ENCODE measurements at regions not wholly inside any gene's neighbourhood (a gene's known extent, or its start where the extent isn't known, plus 50 kb on each side); places are given as distances from the start of the nearest gene placed in this dataset.

DNA sequence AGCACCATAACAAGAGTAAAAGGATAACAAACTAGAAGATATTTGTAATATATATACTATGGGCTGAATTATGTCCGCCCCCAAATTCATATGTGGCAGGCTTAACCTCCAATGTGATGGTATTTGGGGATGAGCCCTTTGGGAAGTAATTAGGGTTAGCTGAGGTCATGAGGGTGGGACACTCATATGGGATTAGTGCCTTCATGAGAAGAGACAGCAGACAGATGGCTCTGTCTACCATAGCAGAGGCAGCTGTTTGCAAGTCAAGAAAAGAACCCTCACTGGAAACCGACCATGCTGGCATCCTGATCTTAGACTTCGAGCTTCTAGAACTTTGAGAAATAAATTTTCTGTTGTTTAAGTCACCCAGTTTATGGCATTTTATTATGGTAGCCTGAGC is 303.6 kb downstream of the LMO4 start:
- Mint-ChIP-seq H3K4me1 (ENCODE audit: low read depth) (no peaks in the 10 kb centered on the region), H3K4me3 (no peak overlapping the region), H3K27me3 (ENCODE audit: insufficient read depth) (peaks cover 4% of the 10 kb centered on the region), H3K36me3 (ENCODE audit: low read depth) (no peaks in the 10 kb centered on the region), H3K27ac (no peak overlapping the region), H3K9me3 (peaks cover 4% of the 10 kb centered on the region)
- intact Hi-C loops (cut with micrococcal nuclease), result no loop called here
- no peak for DNase-seq (ENCODE audit: low spot score)

DNA sequence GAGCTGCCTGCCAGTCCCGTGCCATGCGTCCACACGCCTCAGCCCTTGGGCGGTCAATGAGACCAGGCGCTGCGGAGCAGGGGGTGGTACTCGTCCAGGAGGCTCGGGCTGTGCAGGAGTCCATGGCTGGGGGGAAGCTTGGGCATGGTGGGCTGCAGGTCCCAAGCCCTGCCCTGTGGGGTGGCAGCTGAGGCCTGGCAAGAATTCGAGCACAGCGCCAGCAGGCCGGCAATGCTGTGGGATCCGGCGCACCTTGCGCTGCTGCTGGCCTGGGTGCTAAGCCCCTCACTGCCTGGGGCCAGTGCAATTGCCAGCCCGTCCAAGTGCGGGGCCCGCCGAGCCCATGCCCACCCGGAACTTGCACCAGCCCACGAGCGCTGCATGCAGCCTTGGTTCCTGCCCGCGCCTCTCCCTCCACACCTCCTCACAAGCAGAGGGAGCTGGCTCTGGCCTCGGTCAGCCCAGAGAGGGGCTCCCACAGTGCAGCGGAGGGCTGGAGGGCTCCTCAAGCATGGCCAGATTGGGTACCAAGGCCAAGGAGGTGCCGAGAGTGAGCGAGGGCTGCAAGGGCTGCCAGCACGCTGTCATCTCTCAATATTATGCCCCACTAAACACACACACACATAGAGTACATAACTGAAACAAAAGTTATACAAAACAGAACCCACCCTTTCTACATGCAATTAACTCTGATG is 307.7 kb downstream of the LMO4 start:
- Mint-ChIP-seq H3K9me3 (peaks cover 4% of the 10 kb centered on the region), H3K27me3 (ENCODE audit: insufficient read depth) (peaks cover 3% of the 10 kb centered on the region), H3K4me1 (ENCODE audit: low read depth) (no peaks in the 10 kb centered on the region), H3K27ac (no peak overlapping the region), H3K4me3 (no peak overlapping the region), H3K36me3 (ENCODE audit: low read depth) (no peaks in the 10 kb centered on the region)
- DNase-seq (ENCODE audit: low spot score), result no peak
- intact Hi-C loops (cut with micrococcal nuclease), result no loop called here

DNA sequence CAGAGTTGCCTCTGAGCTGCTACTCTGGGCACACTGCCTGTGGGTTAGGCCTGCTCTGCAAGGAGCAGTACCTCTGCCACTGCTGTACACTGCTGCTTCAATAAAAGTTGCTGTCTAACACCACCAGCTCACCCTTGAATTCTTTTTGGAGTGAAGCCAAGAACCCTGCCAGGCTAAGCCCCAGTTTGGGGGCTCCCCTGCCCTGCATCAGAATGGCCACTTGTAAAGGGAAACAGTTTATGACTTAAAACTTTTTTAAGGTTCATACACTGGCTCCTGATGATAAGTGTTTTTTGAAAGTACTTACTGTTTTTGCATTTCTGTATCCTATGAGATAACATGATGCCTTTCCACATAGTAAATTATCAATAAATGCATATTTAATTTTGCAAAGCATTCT is 310.0 kb downstream of the LMO4 start:
- Mint-ChIP-seq H3K9me3 (peaks cover 3% of the 10 kb centered on the region), H3K27ac (no peak overlapping the region), H3K36me3 (ENCODE audit: low read depth) (no peaks in the 10 kb centered on the region), H3K4me3 (no peak overlapping the region), H3K27me3 (ENCODE audit: insufficient read depth) (no peaks in the 10 kb centered on the region), H3K4me1 (ENCODE audit: low read depth) (no peaks in the 10 kb centered on the region)
- no peak for DNase-seq (ENCODE audit: low spot score)
- intact Hi-C loops (cut with micrococcal nuclease), result no loop called here

DNA sequence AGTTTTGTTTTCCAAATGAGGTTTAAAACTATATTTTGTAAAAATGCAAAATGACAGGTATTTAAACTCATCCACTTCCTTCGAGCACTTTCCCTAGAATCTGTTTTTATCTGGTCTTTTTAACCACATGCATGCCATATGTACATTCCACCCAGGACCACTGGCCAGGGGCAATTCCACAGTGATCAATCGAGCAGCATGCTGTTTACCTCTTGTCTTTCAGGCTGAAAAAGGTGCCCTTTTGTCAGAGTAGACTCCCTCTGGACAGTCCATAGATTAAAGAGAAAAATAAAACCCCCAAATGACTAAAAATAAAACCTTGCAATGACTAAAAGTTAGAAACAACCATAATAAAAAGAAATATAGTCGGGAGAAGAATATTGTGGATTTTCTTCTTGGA is 313.3 kb downstream of the LMO4 start:
- Mint-ChIP-seq H3K27me3 (ENCODE audit: insufficient read depth) (no peaks in the 10 kb centered on the region), H3K4me1 (ENCODE audit: low read depth) (no peaks in the 10 kb centered on the region), H3K36me3 (ENCODE audit: low read depth) (no peaks in the 10 kb centered on the region), H3K4me3 (no peak overlapping the region), H3K9me3 (no peaks in the 10 kb centered on the region), H3K27ac (no peak overlapping the region)
- no peak for DNase-seq (ENCODE audit: low spot score)
- intact Hi-C loops (cut with micrococcal nuclease), result no loop called here

DNA sequence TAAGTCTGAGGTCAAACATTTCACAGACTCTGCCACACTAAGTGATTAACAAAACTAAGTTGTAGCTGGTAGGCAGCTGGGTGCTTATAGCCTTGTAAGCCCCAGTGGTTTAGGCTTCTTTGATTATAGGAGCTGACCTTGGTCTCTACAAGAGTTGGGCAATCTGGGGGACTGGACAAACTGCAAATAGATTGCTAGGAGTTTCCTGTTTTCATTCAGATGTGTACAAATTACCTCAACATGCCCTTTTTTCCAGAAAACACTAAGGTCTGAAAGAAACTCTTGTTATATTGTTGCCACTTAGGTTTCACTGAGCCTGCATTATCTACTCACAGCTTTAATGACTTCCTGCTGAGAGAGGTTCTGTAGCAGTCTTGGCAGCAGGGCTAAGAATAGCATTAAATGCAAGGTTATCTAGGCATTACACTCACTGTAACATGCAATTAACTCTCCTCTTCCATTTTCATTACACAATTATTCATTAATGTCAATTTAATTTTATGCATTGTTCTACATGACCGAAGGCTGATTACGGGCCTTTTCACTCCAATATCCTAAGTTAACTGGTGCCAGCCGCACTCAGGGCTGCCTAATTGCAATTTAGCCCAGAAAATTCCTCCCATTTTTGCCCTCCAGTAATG is 314.0 kb downstream of the LMO4 start:
- intact Hi-C loops (cut with micrococcal nuclease), result no loop called here
- H3K4me3 Mint-ChIP-seq, result no peak overlapping the region
- no peak overlapping the region for H3K27ac Mint-ChIP-seq
- H3K9me3 Mint-ChIP-seq, result no peaks in the 10 kb centered on the region
- H3K36me3 Mint-ChIP-seq (ENCODE audit: low read depth), result no peaks in the 10 kb centered on the region
- H3K27me3 Mint-ChIP-seq (ENCODE audit: insufficient read depth), result no peaks in the 10 kb centered on the region
- H3K4me1 Mint-ChIP-seq (ENCODE audit: low read depth), result no peaks in the 10 kb centered on the region
- no peak for DNase-seq (ENCODE audit: low spot score)

DNA sequence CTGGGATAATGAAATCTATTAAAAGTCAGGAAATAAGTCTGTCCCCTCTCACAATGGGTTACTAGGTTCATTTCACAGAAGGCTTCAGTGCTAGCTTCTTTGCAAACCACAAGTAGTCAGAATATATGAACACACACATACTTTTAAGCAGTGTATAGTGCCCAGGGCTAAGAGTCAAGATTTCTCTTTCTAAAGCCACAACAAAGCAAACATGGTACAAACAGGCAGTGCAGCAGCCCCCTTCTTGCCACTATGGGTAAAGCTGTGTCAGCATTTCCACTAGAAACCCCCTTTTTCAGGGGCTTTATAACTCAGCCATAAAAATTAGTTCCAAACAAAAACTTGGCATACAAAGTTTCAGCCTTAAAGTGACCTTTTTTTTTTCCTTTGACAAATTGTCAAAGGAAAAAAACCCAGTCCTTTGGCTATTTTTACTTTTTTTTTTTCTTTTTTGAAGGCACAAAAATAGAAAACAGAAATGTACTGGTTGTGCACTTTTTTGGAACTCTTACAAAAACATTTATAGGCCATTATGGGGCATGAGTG is 315.4 kb downstream of the LMO4 start:
- no peak for DNase-seq (ENCODE audit: low spot score)
- Mint-ChIP-seq H3K4me3 (no peak overlapping the region), H3K36me3 (ENCODE audit: low read depth) (no peaks in the 10 kb centered on the region), H3K9me3 (no peaks in the 10 kb centered on the region), H3K4me1 (ENCODE audit: low read depth) (no peaks in the 10 kb centered on the region), H3K27me3 (ENCODE audit: insufficient read depth) (no peaks in the 10 kb centered on the region), H3K27ac (no peak overlapping the region)
- intact Hi-C loops (cut with micrococcal nuclease), result no loop called here

DNA sequence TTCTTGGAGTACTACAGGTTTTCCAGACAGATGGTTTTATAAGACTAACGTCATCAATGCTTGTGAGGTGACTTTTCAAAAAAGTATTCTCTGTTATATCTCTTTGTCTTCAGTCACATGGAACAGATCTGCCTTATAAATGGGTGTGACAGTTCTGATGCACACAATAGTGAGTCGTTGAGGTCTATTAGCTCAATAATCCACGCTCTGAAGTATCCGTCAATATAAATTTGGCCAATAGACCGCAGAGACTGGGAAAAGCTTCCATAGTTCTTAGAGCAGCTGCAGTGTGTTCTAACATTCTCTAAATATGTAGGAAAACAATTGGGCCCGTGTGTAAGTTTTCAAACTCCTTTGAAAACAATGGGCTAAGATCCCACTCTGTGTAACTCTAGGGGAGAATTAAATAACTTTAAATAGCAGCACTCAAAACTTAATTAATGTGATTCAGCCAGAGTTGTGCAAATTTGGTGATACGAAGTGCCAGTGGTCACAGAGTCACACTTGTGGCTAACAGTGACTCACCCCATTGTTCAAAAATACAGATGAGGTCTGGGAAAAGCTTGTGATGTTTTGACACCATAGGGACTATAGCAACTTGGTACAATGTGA is 316.0 kb downstream of the LMO4 start:
- Mint-ChIP-seq H3K4me3 (no peak overlapping the region), H3K36me3 (ENCODE audit: low read depth) (no peaks in the 10 kb centered on the region), H3K4me1 (ENCODE audit: low read depth) (no peaks in the 10 kb centered on the region), H3K27me3 (ENCODE audit: insufficient read depth) (no peaks in the 10 kb centered on the region), H3K27ac (no peak overlapping the region), H3K9me3 (no peaks in the 10 kb centered on the region)
- intact Hi-C loops (cut with micrococcal nuclease), result no loop called here
- no peak for DNase-seq (ENCODE audit: low spot score)

DNA sequence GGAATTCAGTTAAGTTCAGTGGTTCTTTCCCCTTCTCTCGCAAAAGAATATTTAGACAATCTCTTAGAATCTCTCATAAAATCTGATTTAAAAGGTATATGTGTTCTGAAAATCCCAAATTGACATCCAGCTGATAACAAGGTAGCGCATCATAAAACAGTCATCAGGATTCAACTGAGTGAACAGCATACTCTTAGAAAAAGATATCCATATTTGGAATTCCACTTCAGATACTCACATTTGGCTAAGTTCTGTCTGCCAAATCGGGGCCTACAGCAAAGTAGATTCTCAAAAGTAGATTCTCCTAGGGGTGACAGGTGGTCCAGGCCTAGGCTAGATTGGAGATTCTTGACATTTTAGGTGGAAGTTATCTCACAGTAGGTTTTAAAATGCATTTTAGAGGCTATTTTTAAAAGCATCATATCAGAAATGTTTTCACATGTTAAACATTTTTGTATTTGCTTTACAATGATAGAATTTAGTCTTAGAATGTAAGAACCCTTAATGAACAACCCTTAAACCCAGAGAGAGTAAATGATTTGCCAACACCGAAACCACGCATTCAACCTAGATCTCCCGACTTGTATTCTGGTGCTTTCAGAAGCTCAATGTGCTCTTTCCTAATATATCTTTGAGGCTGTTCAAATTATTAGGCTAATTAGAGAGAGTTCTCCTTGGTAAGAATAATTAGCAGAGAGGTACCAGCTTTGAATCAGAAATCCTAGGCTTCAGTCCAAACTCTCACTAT is 318.9 kb downstream of the LMO4 start:
- DNase-seq (ENCODE audit: low spot score), result no peak
- no peaks in the 10 kb centered on the region for H3K27me3 Mint-ChIP-seq (ENCODE audit: insufficient read depth)

DNA sequence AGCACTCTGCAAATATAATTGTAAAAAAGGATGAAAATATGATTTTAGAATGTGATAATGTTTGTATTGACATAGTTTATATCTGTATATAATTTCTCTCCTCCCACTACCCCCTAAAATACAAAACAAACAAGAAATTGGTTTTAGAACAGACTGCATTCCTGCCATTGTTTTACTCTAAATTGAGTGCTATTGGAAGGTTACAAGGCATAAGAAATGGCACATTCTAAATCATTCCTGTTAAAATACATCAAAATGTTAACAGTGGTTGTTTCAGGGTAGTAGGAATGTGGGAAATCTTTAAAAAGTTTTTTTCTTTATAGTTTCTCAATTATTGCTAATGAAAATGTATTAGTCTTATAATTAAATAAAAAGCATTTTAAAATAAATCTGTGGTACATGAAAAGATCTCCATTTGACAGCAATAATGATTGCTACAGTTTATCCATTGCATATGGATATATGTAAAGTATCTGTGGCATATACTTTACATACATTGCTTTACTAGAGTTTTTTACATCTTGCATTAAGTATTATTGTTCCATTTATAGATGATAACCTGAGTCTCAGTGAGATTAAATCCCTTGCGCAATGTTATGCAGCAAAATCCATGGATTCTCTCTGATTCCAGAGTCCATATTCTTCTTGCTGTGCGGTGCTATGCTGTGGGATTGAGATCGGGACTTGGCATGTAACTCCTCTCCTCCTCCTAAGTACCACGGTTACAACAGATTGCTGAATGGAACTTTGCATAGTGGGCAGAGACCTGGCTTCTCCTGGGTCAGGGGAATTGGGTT is 319.8 kb downstream of the LMO4 start:
- no peaks in the 10 kb centered on the region for H3K36me3 Mint-ChIP-seq (ENCODE audit: low read depth)
- no peaks in the 10 kb centered on the region for H3K27me3 Mint-ChIP-seq (ENCODE audit: insufficient read depth)

More for the DNA sequence above, 318.9 kb downstream of the LMO4 start:
- H3K4me3 Mint-ChIP-seq, result no peak overlapping the region
- no peak overlapping the region for H3K27ac Mint-ChIP-seq
- no peaks in the 10 kb centered on the region for H3K36me3 Mint-ChIP-seq (ENCODE audit: low read depth)
- no peaks in the 10 kb centered on the region for H3K9me3 Mint-ChIP-seq
- no peaks in the 10 kb centered on the region for H3K4me1 Mint-ChIP-seq (ENCODE audit: low read depth)
- intact Hi-C loops (cut with micrococcal nuclease), result no loop called here

DNA sequence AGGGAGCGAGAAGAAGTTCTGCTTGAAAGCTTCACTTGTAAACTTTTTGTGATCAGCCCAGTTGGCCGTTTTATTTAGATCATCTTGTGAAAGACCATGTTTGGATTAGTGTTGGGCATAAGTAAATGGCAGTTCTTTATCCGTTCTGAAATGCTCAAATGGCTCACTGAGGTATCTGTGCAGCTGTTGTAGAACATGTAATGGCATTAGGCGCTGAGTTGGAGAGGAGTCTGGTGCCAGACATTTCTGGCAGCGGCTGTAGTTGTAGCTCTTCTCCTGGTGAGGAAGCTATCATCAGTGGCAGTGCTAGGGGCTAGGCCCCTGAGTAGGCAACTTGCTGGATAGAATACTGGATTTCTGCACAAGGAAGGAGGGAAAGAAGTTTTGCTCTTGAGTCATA is 321.6 kb downstream of the LMO4 start:
- Mint-ChIP-seq H3K9me3 (no peaks in the 10 kb centered on the region), H3K36me3 (ENCODE audit: low read depth) (no peaks in the 10 kb centered on the region), H3K27ac (no peak overlapping the region), H3K27me3 (ENCODE audit: insufficient read depth) (no peaks in the 10 kb centered on the region), H3K4me3 (no peak overlapping the region), H3K4me1 (ENCODE audit: low read depth) (no peaks in the 10 kb centered on the region)
- DNase-seq (ENCODE audit: low spot score), result no peak
- intact Hi-C loops (cut with micrococcal nuclease), result no loop called here

More for the DNA sequence above, 319.8 kb downstream of the LMO4 start:
- intact Hi-C loops (cut with micrococcal nuclease), result no loop called here
- no peaks in the 10 kb centered on the region for H3K4me1 Mint-ChIP-seq (ENCODE audit: low read depth)
- H3K9me3 Mint-ChIP-seq, result no peaks in the 10 kb centered on the region
- no peak for DNase-seq (ENCODE audit: low spot score)
- no peak overlapping the region for H3K27ac Mint-ChIP-seq
- no peak overlapping the region for H3K4me3 Mint-ChIP-seq

DNA sequence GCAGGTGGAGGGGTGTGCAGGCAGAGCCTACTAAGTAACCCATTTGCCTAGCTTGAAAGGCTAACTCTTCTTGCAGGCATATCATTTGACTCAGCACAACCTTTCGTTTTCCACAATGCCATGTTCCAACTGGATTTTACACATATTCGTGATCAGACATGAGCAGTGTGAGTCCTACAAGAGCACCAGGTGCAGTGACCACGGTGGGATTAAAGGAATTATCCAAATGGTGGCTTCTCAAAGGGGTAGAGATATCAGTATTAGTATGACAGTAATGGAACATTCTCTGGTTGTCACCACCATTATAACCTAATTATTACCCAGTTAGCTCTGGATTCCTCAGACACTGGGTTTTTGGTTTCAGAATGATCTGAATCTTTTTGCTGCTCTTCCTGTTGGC is 323.5 kb downstream of the LMO4 start:
- no peak overlapping the region for H3K4me3 Mint-ChIP-seq
- H3K9me3 Mint-ChIP-seq, result no peaks in the 10 kb centered on the region

DNA sequence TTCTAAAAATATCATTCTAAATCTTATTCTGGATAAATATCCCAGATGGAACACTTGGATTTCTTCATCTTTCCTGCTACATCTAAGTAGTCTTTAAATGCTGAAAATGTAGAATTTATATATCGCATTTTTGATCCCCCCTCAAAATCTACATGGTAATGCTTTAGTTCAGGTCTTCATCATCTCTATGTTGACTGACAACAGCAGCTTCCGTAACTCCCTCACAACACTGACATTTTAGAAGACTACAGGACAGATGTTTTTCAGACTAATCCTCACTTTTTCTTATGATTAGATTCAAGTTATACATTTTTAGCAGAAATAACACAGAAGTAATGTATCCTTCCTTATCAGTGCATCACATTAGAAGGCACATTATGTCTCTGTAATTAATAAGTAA is 336.5 kb downstream of the LMO4 start:
- H3K27me3 Mint-ChIP-seq (ENCODE audit: insufficient read depth), result no peaks in the 10 kb centered on the region
- peaks cover 4% of the 10 kb centered on the region for H3K9me3 Mint-ChIP-seq
- no peaks in the 10 kb centered on the region for H3K4me1 Mint-ChIP-seq (ENCODE audit: low read depth)
- no peak overlapping the region for H3K4me3 Mint-ChIP-seq
- DNase-seq (ENCODE audit: low spot score), result no peak
- H3K27ac Mint-ChIP-seq, result no peak overlapping the region
- intact Hi-C loops (cut with micrococcal nuclease), result no loop called here
- no peaks in the 10 kb centered on the region for H3K36me3 Mint-ChIP-seq (ENCODE audit: low read depth)

More for the DNA sequence above, 323.5 kb downstream of the LMO4 start:
- H3K27me3 Mint-ChIP-seq (ENCODE audit: insufficient read depth), result no peaks in the 10 kb centered on the region
- no peaks in the 10 kb centered on the region for H3K36me3 Mint-ChIP-seq (ENCODE audit: low read depth)
- no peak for DNase-seq (ENCODE audit: low spot score)
- no peak overlapping the region for H3K27ac Mint-ChIP-seq
- H3K4me1 Mint-ChIP-seq (ENCODE audit: low read depth), result no peaks in the 10 kb centered on the region
- intact Hi-C loops (cut with micrococcal nuclease), result no loop called here

Data from activated T-helper 1 cell treated with anti-CD3 and anti-CD28 coated beads, Interleukin-12 subunit alpha, Interleukin-12 subunit beta, Interleukin-2, Interleukin-4 antibody, amounts not matched to agents 30 ng/mL and 10 ng/mL and 1 ng/mL, durations not matched to agents 14 hours and 24 hours and 36 hours (primary cell).